ENCODE measurements at regions not wholly inside any gene's neighbourhood (a gene's known extent, or its start where the extent isn't known, plus 50 kb on each side); places are given as distances from the start of the nearest gene placed in this dataset.
"Not testable (repeated sequence)": the region's sequence is repeated elsewhere in the genome, so short reads cannot be mapped to it uniquely, and the experiment has no call there.

GRCh38 chr9:136602193-136602885, 56.5 kb upstream of the NOTCH1 start:
- Mint-ChIP-seq H3K27ac (no peak overlapping the region), H3K36me3 (no peaks in the 10 kb centered on the region), H3K9me3 (ENCODE audit: low read depth) (peaks cover 5% of the 10 kb centered on the region), H3K4me3 (no peak overlapping the region), H3K4me1 (no peaks in the 10 kb centered on the region), H3K27me3 (peaks cover 8% of the 10 kb centered on the region)
- DNase-seq = no peak
- ATAC-seq = no peak
- CTCF ChIA-PET = no interaction called here

DNA sequence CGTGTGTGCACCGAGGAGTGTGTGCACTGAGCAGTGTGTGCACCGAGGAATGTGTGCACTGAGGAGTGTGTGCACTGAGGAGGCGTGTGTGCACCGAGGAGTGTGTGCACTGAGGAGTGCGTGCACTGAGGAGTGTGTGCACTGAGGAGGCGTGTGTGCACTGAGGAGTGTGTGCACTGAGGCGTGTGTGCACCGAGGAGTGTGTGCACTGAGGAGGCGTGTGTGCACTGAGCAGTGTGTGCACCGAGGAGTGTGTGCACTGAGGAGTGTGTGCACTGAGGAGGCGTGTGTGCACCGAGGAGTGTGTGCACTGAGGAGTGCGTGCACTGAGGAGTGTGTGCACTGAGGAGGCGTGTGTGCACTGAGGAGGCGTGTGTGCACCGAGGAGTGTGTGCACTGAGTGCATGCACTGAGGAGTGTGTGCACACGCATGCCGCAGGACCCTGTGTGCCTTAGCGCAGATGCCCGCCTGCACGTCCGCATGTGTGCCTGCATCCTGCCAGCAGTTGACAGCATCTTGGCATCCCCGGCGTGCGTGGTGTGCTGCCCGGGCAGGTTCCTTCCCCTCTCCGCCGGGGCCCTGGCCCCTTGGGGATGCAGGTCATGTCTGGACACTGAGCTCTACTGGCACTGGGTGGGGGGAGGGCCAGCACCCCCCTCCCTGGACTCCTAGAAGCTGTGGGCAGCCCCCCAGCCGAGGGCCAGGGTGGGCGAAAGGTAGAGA, 55.6 kb upstream of the NOTCH1 start:
- DNase-seq; ATAC-seq; H3K9me3 Mint-ChIP-seq (ENCODE audit: low read depth); CTCF ChIA-PET; H3K27ac Mint-ChIP-seq; H3K4me1 Mint-ChIP-seq; H3K4me3 Mint-ChIP-seq; H3K36me3 Mint-ChIP-seq; H3K27me3 Mint-ChIP-seq: not testable (repeated sequence)

DNA sequence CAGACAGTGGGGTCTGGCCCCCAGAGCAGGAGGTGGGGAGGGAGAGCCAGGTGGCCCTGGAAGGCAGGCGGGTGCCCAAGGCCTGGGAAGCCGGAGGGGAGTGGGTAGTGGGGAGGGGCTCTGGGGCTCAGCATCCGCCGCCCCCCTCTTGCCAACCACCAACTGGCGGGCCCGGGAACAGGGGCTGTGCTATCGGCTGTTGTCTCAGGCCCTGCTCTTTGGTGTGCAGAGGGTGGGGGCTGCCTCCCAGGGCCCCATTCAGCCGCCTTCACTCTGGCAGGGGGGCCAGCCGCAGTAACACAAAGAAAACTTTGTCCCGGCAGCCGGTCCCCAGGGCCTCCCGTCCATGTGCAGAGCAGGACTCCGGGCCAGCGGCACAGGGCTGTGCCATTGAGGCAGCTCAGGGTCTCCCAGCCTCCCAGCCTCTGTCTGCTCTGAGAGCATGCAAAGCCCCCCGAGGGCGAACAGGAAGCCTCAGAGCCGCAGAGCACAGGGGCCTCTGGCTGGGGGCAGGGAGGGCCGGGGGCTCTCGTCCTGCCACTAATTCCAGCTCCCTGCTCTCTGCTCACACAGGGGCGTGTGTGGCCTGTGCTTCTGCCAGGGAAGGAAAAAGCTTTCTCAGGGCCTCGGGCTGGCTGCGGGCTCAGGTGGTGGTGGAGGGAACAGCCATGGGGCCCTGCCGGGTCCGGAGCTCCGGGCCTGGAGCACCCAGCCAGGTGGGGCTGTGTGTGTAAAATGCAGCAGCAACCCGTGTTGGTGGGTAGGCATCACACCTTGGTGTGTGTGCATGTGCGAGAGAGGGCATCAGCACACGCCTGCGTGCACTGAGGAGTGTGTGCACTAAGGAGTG, 54.2 kb upstream of the NOTCH1 start:
- no peak overlapping the region for H3K27ac Mint-ChIP-seq

DNA sequence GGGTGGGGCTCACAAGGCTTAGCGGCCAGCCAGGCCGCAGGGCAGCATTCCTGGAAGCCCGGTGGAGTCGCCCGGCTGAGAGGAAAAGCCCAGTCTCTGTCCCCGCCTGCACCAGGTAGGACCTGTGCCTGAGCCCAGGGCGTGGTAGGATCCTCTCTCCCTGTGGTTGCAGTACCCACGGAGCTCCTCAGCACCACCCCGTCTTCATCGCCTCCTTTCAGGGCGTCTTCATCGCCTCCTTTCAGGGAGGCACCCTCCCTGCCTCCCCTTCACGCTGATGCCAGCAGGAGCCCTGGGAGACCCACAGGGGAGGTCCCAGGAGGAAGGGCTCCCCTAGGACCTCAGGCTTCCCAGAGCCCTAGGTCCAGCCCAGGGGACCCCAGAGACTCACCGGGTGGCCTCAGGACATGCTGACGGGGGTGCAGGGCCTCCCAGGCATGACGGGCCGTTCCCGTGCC, 53.3 kb upstream of the NOTCH1 start:
- ATAC-seq = no peak
- no peaks in the 10 kb centered on the region for H3K4me1 Mint-ChIP-seq
- H3K4me3 Mint-ChIP-seq = no peak overlapping the region
- CTCF ChIA-PET = no interaction called here
- DNase-seq = no peak
- H3K27me3 Mint-ChIP-seq = peaks cover 8% of the 10 kb centered on the region
- peaks cover 5% of the 10 kb centered on the region for H3K9me3 Mint-ChIP-seq (ENCODE audit: low read depth)
- H3K36me3 Mint-ChIP-seq = no peaks in the 10 kb centered on the region
- H3K27ac Mint-ChIP-seq = no peak overlapping the region

More for the DNA sequence above, 54.2 kb upstream of the NOTCH1 start:
- ATAC-seq (no peak), DNase-seq (no peak)
- H3K36me3 Mint-ChIP-seq = no peaks in the 10 kb centered on the region
- CTCF ChIA-PET = no interaction called here
- H3K9me3 Mint-ChIP-seq (ENCODE audit: low read depth) = peaks cover 5% of the 10 kb centered on the region
- H3K27me3 Mint-ChIP-seq = peaks cover 8% of the 10 kb centered on the region
- no peaks in the 10 kb centered on the region for H3K4me1 Mint-ChIP-seq
- H3K4me3 Mint-ChIP-seq = no peak overlapping the region

GRCh38 chr9:136598390-136599073, 52.7 kb upstream of the NOTCH1 start:
- H3K4me3 Mint-ChIP-seq; ATAC-seq; DNase-seq; H3K27me3 Mint-ChIP-seq; H3K36me3 Mint-ChIP-seq; CTCF ChIA-PET; H3K4me1 Mint-ChIP-seq; H3K9me3 Mint-ChIP-seq (ENCODE audit: low read depth); H3K27ac Mint-ChIP-seq: not testable (repeated sequence)

- no peaks in the 10 kb centered on the region for H3K4me1 Mint-ChIP-seq
These were observed 52.1 kb upstream of the NOTCH1 start for GRCh38 chr9:136597965-136598364.

DNA sequence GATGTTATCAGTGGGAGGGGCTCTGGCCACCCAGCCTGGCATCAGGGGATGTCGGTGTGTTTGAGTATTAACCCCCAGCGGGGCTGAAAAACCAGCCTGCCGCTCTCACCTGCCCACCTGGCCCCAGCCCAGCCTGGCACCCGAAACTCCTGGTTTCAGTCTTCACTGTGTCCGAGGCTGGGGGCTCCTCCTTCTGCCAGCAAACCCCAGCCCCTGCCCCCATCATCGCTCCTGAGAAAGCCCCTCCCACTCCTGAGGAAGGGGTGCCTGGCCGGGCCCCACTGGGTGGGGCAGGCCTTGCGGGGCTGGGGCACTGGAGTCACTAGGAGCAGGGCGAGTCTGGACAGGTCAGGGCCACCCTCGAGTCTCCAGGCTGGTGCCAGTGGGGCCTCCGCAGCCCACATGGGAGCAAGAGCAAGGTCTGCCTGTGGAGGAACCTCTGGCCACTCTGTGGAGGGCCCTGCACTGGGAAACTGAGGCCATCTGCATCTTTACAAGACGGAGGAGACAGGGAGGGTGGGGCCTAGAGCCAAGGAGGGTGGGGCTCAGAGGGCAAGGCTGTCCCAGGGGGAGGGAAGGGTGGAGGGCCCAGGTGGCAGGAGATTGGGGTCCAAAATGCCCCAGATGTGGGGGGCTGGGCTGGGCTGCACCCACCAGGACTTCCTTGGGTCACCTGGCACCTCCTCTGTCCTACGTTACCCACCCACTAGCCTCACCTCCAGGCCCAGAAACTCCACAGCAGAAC, 51.5 kb upstream of the NOTCH1 start:
- H3K27ac Mint-ChIP-seq = no peak overlapping the region
- ATAC-seq = no peak
- peaks cover 8% of the 10 kb centered on the region for H3K27me3 Mint-ChIP-seq
- H3K4me1 Mint-ChIP-seq = no peaks in the 10 kb centered on the region
- no peak overlapping the region for H3K4me3 Mint-ChIP-seq
- CTCF ChIA-PET = no interaction called here
- H3K36me3 Mint-ChIP-seq = no peaks in the 10 kb centered on the region
- peaks cover 5% of the 10 kb centered on the region for H3K9me3 Mint-ChIP-seq (ENCODE audit: low read depth)
- no peak for DNase-seq

More at GRCh38 chr9:136597965-136598364, 52.1 kb upstream of the NOTCH1 start:
- H3K9me3 Mint-ChIP-seq (ENCODE audit: low read depth) = peaks cover 5% of the 10 kb centered on the region
- DNase-seq (no peak), ATAC-seq (no peak)
- H3K27me3 Mint-ChIP-seq = peaks cover 8% of the 10 kb centered on the region
- H3K27ac Mint-ChIP-seq = no peak overlapping the region
- CTCF ChIA-PET = no interaction called here
- H3K4me3 Mint-ChIP-seq = no peak overlapping the region
- H3K36me3 Mint-ChIP-seq = no peaks in the 10 kb centered on the region

DNA sequence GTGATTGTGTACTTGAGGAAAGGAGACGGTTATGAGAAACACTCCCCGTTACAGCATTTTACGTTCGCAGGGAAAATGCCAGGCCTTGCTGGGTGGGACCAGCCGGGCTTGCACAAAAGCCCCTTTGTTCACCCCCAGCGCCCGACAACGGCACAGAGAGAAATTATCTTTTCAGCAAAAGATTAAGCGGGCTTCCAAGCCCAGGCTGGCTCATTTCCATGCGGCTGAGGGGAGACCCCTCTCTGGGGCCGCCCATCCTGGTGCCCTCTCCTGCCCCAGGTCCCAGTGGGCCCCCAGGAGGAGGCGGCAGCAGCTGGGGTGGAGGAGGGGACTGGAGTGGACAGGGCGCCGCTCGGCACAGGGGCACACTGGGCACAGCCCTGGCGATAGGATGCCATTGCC, 50.8 kb upstream of the NOTCH1 start:
- Mint-ChIP-seq H3K4me3 (no peak overlapping the region), H3K9me3 (ENCODE audit: low read depth) (peaks cover 5% of the 10 kb centered on the region), H3K36me3 (no peaks in the 10 kb centered on the region), H3K4me1 (no peaks in the 10 kb centered on the region), H3K27me3 (peaks cover 8% of the 10 kb centered on the region), H3K27ac (no peak overlapping the region)
- CTCF ChIA-PET = no interaction called here
- ATAC-seq = no peak
- no peak for DNase-seq

- ATAC-seq = no peak
- H3K27me3 Mint-ChIP-seq = peaks cover 8% of the 10 kb centered on the region
- CTCF ChIA-PET = no interaction called here
- H3K4me3 Mint-ChIP-seq = no peak overlapping the region
- H3K36me3 Mint-ChIP-seq = no peaks in the 10 kb centered on the region
- no peak for DNase-seq
- no peak overlapping the region for H3K27ac Mint-ChIP-seq
- H3K4me1 Mint-ChIP-seq = no peaks in the 10 kb centered on the region
- peaks cover 5% of the 10 kb centered on the region for H3K9me3 Mint-ChIP-seq (ENCODE audit: low read depth)
These were observed 50.4 kb upstream of the NOTCH1 start for GRCh38 chr9:136596217-136596616.

GRCh38 chr9:136595245-136596153, 49.7 kb upstream of the NOTCH1 start:
- H3K4me3 Mint-ChIP-seq = no peak overlapping the region
- no peak for ATAC-seq
- no peaks in the 10 kb centered on the region for H3K4me1 Mint-ChIP-seq
- CTCF ChIA-PET = interaction anchor here (0.7 kb wide), 1 partner anchor 77 kb away, joined by 3 read pairs; no protein-coding TSS in a partner anchor
- H3K36me3 Mint-ChIP-seq = no peaks in the 10 kb centered on the region
- no peak overlapping the region for H3K27ac Mint-ChIP-seq
- DNase-seq = no peak
- H3K27me3 Mint-ChIP-seq = peaks cover 2% of the 10 kb centered on the region
- no peaks in the 10 kb centered on the region for H3K9me3 Mint-ChIP-seq (ENCODE audit: low read depth)

All from activated CD8-positive, alpha-beta memory T cell treated with anti-CD3 and anti-CD28 coated beads, Interleukin-2, amount 10 ng/mL, durations not matched to agents 7 days and 5 days (primary cell).